ENCODE measurements at regions not wholly inside any gene's neighbourhood (a gene's known extent, or its start where the extent isn't known, plus 50 kb on each side); places are given as distances from the start of the nearest gene placed in this dataset.
A peak's percentile ranks its signal among the peaks of the same experiment; 100 is the strongest.

DNA sequence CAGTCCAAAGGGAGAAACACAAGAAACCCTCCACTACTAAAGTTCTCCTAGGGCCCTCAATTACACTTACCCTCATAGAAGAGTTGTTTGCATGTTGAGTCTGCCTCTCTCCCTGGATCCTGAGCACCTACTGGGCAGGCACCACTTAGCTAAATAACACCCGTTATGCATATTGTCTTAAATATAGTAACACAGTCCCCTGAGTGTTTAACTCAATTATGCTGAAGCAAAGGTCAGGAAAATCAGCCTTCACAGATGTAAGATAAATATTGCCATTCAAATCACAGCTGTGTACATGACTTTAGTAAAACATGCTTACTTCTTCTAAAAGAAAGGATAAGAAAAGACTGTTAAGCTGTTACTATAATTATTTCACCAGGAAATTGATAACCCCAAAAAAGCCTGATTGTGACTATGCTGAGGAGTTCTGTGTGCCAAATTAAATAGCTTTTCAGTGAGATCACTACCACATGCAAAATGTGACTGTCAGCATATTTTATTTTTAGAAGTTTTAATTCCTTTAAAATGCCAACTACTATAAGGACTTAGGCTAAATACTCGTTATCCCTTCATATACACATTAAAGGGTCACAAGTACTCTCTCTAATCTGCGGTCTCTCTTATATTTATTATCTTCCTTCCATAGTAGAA, 733.9 kb upstream of the PHF14 start:
- Mint-ChIP-seq H3K27me3 (ENCODE audit: low read depth) (no peaks in the 10 kb centered on the region), H3K27ac (no peak overlapping the region), H3K4me3 (no peak overlapping the region), H3K36me3 (0 out of 2 replicates have a peak, but pooled peaks cover 4% of the 10 kb centered on the region), H3K4me1 (peaks cover 10% of the 10 kb centered on the region), H3K9me3 (peaks cover 13% of the 10 kb centered on the region)
- DNase-seq (ENCODE audit: low spot score) (no peak), ATAC-seq (peak; percentile 60)
- TF ChIP-seq ZNF138 (CRISPR knock-in tag; conservative IDR thresholded peaks at IDR 0.05) (no peak), NR3C1 (CRISPR knock-in tag; conservative IDR thresholded peaks at IDR 0.05; ENCODE audit: low read depth) (no peak)
- ChIA-PET POLR2A (no interaction called here), CTCF (interaction anchor here (0.8 kb wide), 1 partner anchor 173 kb away, joined by 3 read pairs; no protein-coding TSS in a partner anchor)

DNA sequence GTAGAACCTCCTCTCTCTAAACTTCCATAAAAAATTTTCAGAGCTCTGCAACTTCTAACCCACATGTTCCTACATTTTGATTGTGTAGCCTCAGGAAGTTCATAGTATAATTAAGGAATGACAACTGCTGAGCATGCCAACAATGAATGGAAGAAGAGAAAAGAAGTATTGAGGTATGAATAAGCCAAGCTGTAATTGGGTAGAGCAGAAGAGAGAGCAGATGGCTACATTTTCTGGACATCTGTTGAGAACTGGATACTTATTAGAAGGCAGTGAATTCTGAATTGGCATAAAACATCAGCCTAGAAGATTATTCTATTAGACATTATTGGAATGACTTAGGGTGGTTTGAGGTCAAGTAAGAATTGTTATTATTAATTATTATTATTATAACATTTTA, 728.3 kb upstream of the PHF14 start:
- POLR2A ChIA-PET: no interaction called here
- ATAC-seq (no peak), DNase-seq (ENCODE audit: low spot score) (no peak)
- H3K27me3 Mint-ChIP-seq (ENCODE audit: low read depth): no peaks in the 10 kb centered on the region
- peaks cover 29% of the 10 kb centered on the region for H3K36me3 Mint-ChIP-seq
- TF ChIP-seq ZNF423 (CRISPR knock-in tag; IDR thresholded peaks at IDR 0.05) (no peak), HMGA2 (CRISPR knock-in tag; IDR thresholded peaks at IDR 0.05) (no peak), FOXP1 (CRISPR knock-in tag; IDR thresholded peaks at IDR 0.05; ENCODE audit: borderline replicate concordance) (no peak)
- TF ChIP-seq, protein P1, sequence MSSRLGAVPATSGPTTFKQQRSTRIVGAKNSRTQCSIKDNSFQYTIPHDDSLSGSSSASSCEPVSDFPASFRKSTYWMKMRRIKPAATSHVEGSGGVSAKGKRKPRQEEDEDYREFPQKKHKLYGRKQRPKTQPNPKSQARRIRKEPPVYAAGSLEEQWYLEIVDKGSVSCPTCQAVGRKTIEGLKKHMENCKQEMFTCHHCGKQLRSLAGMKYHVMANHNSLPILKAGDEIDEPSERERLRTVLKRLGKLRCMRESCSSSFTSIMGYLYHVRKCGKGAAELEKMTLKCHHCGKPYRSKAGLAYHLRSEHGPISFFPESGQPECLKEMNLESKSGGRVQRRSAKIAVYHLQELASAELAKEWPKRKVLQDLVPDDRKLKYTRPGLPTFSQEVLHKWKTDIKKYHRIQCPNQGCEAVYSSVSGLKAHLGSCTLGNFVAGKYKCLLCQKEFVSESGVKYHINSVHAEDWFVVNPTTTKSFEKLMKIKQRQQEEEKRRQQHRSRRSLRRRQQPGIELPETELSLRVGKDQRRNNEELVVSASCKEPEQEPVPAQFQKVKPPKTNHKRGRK (CRISPR knock-in tag; IDR thresholded peaks at IDR 0.05; ENCODE audit: borderline replicate concordance): no peak
- TF ChIP-seq, protein P2, sequence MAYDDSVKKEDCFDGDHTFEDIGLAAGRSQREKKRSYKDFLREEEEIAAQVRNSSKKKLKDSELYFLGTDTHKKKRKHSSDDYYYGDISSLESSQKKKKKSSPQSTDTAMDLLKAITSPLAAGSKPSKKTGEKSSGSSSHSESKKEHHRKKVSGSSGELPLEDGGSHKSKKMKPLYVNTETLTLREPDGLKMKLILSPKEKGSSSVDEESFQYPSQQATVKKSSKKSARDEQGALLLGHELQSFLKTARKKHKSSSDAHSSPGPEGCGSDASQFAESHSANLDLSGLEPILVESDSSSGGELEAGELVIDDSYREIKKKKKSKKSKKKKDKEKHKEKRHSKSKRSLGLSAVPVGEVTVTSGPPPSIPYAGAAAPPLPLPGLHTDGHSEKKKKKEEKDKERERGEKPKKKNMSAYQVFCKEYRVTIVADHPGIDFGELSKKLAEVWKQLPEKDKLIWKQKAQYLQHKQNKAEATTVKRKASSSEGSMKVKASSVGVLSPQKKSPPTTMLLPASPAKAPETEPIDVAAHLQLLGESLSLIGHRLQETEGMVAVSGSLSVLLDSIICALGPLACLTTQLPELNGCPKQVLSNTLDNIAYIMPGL (CRISPR knock-in tag; IDR thresholded peaks at IDR 0.05): no peak
- no peaks in the 10 kb centered on the region for H3K4me1 Mint-ChIP-seq
- no peak overlapping the region for H3K4me3 Mint-ChIP-seq
- CTCF ChIA-PET: interaction anchor here (0.6 kb wide), 1 partner anchor 91 kb away, joined by 3 read pairs; no protein-coding TSS in a partner anchor
- no peak overlapping the region for H3K27ac Mint-ChIP-seq
- peaks cover 48% of the 10 kb centered on the region for H3K9me3 Mint-ChIP-seq

DNA sequence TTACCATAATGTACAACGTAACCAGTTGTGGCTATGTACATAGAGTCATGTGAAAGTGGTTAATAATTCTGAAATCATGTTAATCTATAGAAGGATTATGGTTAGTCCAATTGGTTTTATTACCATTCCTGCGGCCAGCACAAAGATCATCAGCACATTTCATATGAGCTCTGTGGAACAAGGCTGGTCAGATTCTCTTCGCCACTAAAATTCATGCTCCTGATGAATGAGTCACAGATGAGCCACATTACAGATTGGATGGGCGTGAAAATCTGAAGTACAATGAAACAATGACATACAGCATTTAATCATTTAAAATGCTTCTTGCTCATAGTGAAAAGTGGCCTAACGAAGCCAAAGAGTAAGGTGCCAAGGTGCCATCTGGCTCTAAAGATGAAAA, 716.2 kb upstream of the PHF14 start:
- Mint-ChIP-seq H3K4me1 (no peaks in the 10 kb centered on the region), H3K36me3 (no peaks in the 10 kb centered on the region), H3K4me3 (no peak overlapping the region), H3K27ac (no peak overlapping the region), H3K27me3 (ENCODE audit: low read depth) (no peaks in the 10 kb centered on the region), H3K9me3 (peaks cover 6% of the 10 kb centered on the region)
- no peak for DNase-seq (ENCODE audit: low spot score)
- TF ChIP-seq, protein P3, sequence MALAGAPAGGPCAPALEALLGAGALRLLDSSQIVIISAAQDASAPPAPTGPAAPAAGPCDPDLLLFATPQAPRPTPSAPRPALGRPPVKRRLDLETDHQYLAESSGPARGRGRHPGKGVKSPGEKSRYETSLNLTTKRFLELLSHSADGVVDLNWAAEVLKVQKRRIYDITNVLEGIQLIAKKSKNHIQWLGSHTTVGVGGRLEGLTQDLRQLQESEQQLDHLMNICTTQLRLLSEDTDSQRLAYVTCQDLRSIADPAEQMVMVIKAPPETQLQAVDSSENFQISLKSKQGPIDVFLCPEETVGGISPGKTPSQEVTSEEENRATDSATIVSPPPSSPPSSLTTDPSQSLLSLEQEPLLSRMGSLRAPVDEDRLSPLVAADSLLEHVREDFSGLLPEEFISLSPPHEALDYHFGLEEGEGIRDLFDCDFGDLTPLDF (CRISPR knock-in tag; IDR thresholded peaks at IDR 0.05): no peak
- TF ChIP-seq TEAD1 (CRISPR knock-in tag; IDR thresholded peaks at IDR 0.05) (no peak), IRF2 (CRISPR knock-in tag; IDR thresholded peaks at IDR 0.05; ENCODE audit: borderline replicate concordance, low read depth) (no peak), TP53 (CRISPR knock-in tag; IDR thresholded peaks at IDR 0.05) (no peak), ZNF121 (CRISPR knock-in tag; IDR thresholded peaks at IDR 0.05) (no peak), ESRRA (CRISPR knock-in tag; IDR thresholded peaks at IDR 0.05; ENCODE audit: borderline replicate concordance) (no peak), SOX15 (CRISPR knock-in tag; IDR thresholded peaks at IDR 0.05) (no peak), KAT7 (CRISPR knock-in tag; IDR thresholded peaks at IDR 0.05; ENCODE audit: borderline replicate concordance) (no peak), GRHL2 (CRISPR knock-in tag; IDR thresholded peaks at IDR 0.05; ENCODE audit: insufficient replicate concordance, severe bottlenecking) (no peak), OVOL2 (CRISPR knock-in tag; IDR thresholded peaks at IDR 0.05; ENCODE audit: borderline replicate concordance) (no peak), SMAD3 (CRISPR knock-in tag; IDR thresholded peaks at IDR 0.05; ENCODE audit: borderline replicate concordance) (no peak)
- TF ChIP-seq, protein P2 (CRISPR knock-in tag; IDR thresholded peaks at IDR 0.05): no peak
- TF ChIP-seq, protein P4, sequence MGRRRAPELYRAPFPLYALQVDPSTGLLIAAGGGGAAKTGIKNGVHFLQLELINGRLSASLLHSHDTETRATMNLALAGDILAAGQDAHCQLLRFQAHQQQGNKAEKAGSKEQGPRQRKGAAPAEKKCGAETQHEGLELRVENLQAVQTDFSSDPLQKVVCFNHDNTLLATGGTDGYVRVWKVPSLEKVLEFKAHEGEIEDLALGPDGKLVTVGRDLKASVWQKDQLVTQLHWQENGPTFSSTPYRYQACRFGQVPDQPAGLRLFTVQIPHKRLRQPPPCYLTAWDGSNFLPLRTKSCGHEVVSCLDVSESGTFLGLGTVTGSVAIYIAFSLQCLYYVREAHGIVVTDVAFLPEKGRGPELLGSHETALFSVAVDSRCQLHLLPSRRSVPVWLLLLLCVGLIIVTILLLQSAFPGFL (CRISPR knock-in tag; IDR thresholded peaks at IDR 0.05; ENCODE audit: borderline replicate concordance): no peak
- POLR2A ChIA-PET: no interaction called here
- no peak for ATAC-seq
- CTCF ChIA-PET: no interaction called here

Data from WTC11 (cell line).